ELR (cell line): ENCODE measurements at regions not wholly inside any gene's neighbourhood (a gene's known extent, or its start where the extent isn't known, plus 50 kb on each side); places are given as distances from the start of the nearest gene placed in this dataset.
A peak's percentile ranks its signal among the peaks of the same experiment; 100 is the strongest.

Experiments used
- DNase-seq: peaks from one replicate; pipeline ENCODE4 v3.0.0-alpha.2; 2015; ENCODE audit warnings: low read depth

- DNase-seq: no peak
These were observed 238.0 kb downstream of the ENC1 start for GRCh38 chr5:74402553-74402952.

- no peak for DNase-seq
These were observed 238.6 kb downstream of the ENC1 start for GRCh38 chr5:74401946-74402320.

- DNase-seq: no peak
These were observed 239.1 kb downstream of the ENC1 start for GRCh38 chr5:74401281-74401945.

GRCh38 chr5:74400067-74400466 lies 240.5 kb downstream of the ENC1 start:
- DNase-seq: no peak

- DNase-seq: no peak
These were observed 243.5 kb downstream of the ENC1 start for GRCh38 chr5:74396913-74397622.

GRCh38 chr5:74394916-74395880 lies 245.3 kb downstream of the ENC1 start:
- no peak for DNase-seq

GRCh38 chr5:74394528-74394915 lies 246.0 kb downstream of the ENC1 start:
- DNase-seq: no peak

GRCh38 chr5:74393943-74394342 lies 246.6 kb downstream of the ENC1 start:
- no peak for DNase-seq

GRCh38 chr5:74392711-74393351 lies 247.7 kb downstream of the ENC1 start:
- peak; percentile 77 for DNase-seq

- no peak for DNase-seq
These were observed 249.1 kb downstream of the ENC1 start for GRCh38 chr5:74391410-74391809.

- no peak for DNase-seq
These were observed 249.7 kb downstream of the ENC1 start for GRCh38 chr5:74390822-74391221.

GRCh38 chr5:74390306-74390637 lies 250.3 kb downstream of the ENC1 start:
- no peak for DNase-seq

GRCh38 chr5:74389531-74390305 lies 250.8 kb downstream of the ENC1 start:
- DNase-seq: peak; percentile 16

- peak; percentile 42 for DNase-seq
These were observed 252.1 kb downstream of the ENC1 start for GRCh38 chr5:74388411-74388810.

- peak; percentile 91 for DNase-seq
These were observed 253.8 kb downstream of the ENC1 start for GRCh38 chr5:74386571-74387334.

GRCh38 chr5:74384851-74385250 lies 255.7 kb downstream of the ENC1 start:
- DNase-seq: no peak

GRCh38 chr5:74382987-74383593 lies 257.4 kb downstream of the ENC1 start:
- peak; percentile 70 for DNase-seq

- no peak for DNase-seq
These were observed 258.2 kb downstream of the ENC1 start for GRCh38 chr5:74382123-74382855.

- no peak for DNase-seq
These were observed 260.3 kb downstream of the ENC1 start for GRCh38 chr5:74380193-74380592.

GRCh38 chr5:74378464-74378863 lies 262.1 kb downstream of the ENC1 start:
- peak; percentile 13 for DNase-seq
